T-helper 2 cell (primary cell): ENCODE measurements at regions not wholly inside any gene's neighbourhood (a gene's known extent, or its start where the extent isn't known, plus 50 kb on each side); places are given as distances from the start of the nearest gene placed in this dataset.
"Not testable (repeated sequence)": the region's sequence is repeated elsewhere in the genome, so short reads cannot be mapped to it uniquely, and the experiment has no call there.

Experiments
- DNase-seq, 5 experiments: peaks; one replicate each; pipeline versions ENCODE4 v3.0.0 to v3.0.0-alpha.2; 2012 to 2022

- no peak for DNase-seq
These were observed 323.4 kb downstream of the CDH19 start for GRCh38 chr18:66280470-66280869.

DNA sequence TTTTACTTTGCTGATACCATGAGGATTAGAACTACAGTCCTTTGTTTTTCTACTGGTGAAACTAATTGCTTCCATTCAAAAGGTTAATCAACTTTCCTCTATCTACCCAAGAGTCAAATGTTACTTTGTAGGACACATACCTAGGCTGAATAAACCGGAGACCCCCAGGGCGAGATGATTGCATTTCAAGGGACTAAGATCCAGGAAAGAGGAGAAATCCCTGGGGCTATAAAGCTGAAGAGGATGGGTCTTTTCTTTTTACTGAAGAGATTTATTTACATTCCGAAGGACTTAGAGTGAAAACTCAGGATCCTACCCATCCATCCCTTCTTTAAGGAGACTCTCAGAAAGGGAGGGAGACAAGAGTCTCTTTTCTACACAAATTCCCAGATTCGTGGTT is 331.9 kb downstream of the CDH19 start:
- DNase-seq = no peak

GRCh38 chr18:66264130-66264529 is 339.8 kb downstream of the CDH19 start:
- no peak for DNase-seq

GRCh38 chr18:66254121-66254520 is 349.8 kb downstream of the CDH19 start:
- no peak for DNase-seq

DNA sequence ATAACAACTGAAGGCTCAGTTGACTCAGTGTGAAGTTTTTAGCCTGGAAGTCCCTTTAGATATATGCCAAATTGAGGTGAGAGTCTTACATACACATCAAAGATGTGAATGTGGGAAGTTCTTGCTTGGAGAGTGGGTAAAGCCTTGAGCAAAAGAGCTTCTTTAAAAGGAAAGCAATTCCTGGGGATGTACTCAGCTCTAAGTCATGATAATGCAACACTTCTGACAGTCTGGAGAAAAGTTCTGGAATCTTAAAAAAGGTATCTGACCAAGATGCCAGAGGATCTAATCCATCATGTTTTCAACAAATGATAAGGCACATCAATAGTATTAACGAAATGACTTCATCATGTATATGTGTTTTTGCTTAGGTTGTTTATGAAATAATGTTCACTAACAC is 351.2 kb downstream of the CDH19 start:
- no peak for DNase-seq

DNA sequence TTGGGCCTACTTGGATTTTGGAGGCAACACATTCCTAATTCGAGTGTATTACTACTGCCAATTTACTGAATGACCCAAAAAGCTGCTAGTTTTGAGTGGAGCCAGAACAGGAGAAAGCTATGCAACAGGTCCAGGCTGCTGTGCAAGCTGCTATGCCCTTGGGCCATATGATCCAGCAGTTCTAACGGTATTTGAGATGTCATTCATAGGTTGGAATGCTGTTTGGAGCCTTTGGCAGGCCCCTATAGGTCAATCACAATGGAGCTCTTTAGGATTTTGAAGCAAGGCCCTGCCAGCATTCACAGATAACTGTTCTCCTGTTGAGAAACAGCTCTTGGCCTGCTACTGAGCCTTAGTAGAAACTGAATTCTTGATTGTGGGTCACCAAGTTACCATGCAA is 368.7 kb downstream of the CDH19 start:
- DNase-seq = no peak

DNA sequence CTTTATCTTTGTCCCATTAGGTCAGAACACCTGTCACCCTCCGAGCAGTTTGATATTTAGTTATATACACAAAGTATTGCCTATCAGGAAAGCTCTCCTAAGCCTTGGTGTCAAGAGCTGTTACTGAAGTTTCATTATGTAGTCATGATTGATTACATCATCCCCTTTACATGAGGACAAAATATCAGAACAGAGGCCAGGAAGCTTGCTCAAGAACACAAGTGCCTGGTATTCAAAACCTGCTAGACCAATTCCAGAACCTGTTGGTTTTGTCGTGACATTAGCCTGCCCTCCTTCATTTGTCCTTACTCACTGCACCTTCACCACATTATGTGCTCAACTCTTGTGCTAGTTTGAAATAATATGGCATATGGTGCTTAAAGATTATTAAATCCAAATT is 377.1 kb downstream of the CDH19 start:
- no peak for DNase-seq

DNA sequence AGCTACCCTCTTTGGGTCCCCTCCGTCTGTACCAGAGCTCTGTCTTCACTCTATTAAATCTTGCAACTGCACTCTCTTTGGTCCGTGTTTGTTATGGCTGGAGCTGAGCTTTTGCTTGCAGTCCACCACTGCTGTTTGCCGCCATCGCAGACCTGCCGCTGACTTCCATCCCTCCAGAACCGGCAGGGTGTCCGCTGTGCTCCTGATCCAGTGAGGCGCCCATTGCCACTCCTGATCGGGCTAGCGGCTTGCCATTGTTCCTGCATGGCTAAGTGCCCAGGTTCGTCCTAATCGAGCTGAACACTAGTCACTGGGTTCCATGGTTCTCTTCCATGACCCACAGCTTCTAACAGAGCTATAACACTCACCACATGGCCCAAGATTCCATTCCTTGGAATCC is 380.6 kb downstream of the CDH19 start:
- not testable (repeated sequence) for DNase-seq

GRCh38 chr18:66222174-66222573 is 381.7 kb downstream of the CDH19 start:
- DNase-seq = no peak

GRCh38 chr18:66219817-66220216 is 384.1 kb downstream of the CDH19 start:
- no peak for DNase-seq

- DNase-seq = no peak
These were observed 392.1 kb downstream of the CDH19 start for GRCh38 chr18:66211749-66212148.

DNA sequence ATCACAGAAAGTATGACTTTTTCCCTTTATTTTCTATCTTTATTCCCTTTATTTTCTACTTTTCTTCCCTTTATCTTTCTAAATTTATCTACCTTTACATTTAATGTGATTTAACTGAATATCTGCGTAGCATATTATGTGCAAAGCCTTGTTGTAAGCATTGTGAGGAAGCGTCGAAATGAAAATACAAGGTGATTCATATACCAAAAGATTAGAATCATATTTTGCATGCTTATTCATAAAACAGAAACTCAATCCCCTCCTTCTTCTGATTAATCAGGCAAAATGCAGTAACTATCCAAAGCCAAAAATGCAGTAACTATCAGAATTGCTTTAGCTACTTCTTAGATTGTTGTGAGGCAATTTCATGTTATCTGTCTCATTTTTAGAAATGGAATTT is 393.0 kb downstream of the CDH19 start:
- no peak for DNase-seq

GRCh38 chr18:66209656-66210055 is 394.2 kb downstream of the CDH19 start:
- no peak for DNase-seq

GRCh38 chr18:66196805-66197204 is 407.1 kb downstream of the CDH19 start:
- DNase-seq = no peak

GRCh38 chr18:66193938-66194337 is 410.0 kb downstream of the CDH19 start:
- no peak for DNase-seq

DNA sequence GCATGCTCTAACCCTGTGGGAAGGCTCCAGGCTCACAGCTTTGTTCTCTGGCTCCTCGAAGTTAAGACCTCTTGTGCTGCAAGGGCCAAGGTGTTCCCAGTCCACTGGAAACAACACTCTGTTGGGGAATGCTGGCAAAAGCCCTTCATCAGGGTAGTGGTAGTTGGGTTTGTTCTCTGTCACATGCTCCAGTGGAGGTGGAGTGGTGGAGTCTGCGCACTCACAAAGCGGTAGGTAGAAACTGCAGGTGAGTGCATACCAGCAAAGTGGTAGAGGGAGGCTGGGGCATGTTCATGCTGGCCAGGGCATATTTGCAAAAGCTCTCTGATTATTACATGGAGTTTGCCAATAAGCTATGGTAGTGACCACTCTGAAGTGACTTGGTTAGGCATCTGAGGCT is 410.5 kb downstream of the CDH19 start:
- DNase-seq = no peak

GRCh38 chr18:66168685-66169235 is 417.9 kb downstream of the CDH7 start:
- DNase-seq = no peak

- no peak for DNase-seq
These were observed 417.2 kb downstream of the CDH7 start for GRCh38 chr18:66167829-66168684.

DNA sequence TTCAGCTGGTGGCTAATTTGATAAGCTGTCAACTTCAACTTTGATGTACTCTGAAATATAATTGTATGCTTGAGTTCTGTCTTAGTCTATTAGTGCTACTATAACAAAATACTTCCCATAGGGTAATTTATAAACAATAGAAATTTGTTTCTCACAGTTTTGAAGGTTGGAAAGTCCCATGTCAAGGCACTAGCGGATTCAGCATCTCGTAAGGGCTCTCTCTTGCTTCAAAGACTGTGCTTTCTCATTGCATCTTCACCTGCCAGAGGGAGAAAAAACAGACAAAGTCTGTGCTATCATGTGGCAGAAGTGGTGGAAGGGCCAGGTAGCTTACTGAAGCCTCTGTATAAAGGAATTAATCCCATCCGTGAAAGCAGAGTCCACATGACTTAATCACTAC is 409.2 kb downstream of the CDH7 start:
- DNase-seq = no peak

DNA sequence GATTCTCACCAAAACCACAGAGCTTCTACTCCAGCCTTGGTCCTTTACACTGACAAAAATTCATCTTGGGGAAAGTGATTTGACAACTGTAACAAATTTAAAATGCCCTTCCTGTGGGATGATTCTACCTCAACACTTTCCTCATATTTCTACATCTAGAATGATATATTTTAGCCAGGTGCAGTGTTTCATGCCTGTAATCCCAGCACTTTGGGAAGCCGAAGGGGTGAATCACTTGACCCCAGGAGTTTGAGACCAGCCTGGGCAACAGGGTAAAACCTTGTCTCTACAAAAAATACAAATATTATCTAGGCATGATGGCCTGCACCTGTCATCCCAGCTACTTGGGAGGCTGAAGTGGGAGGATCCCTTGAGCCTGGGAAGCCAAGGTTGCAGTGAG is 408.6 kb downstream of the CDH7 start:
- no peak for DNase-seq

DNA sequence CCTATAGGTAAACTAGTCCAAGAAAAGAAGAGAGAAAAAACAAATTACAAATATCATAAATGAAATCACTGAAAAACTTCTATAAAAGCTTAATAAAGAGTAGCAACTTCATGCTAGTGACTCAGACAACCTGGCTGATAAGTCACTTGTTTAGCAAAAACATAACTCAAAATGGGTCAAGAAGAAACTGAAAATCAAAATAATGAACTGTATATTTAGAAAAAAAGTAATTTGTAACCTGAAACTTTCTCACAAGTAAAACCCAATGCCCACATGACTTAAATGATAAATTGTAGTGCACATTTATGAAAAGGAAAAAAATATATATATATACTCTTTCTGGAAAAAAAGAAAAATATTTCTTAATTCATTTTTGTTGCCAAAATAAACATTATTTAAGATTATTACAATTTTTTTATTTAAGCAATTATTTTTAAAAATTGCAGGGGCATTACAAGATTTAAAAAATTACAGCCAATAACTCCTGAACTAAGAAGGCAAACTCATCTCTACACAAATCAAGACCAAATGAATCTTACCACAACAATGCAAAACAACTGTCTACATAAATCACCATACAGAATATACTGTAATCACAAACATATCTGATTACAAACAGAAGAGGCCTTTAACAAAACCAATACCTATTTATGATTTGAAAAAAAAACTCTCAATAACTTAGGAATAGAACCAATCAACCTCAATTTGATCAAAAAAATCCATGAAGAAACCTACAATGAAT is 406.3 kb downstream of the CDH7 start:
- no peak for DNase-seq

GRCh38 chr18:66150650-66151049 is 399.8 kb downstream of the CDH7 start:
- no peak for DNase-seq

GRCh38 chr18:66143029-66143428 is 392.2 kb downstream of the CDH7 start:
- no peak for DNase-seq

DNA sequence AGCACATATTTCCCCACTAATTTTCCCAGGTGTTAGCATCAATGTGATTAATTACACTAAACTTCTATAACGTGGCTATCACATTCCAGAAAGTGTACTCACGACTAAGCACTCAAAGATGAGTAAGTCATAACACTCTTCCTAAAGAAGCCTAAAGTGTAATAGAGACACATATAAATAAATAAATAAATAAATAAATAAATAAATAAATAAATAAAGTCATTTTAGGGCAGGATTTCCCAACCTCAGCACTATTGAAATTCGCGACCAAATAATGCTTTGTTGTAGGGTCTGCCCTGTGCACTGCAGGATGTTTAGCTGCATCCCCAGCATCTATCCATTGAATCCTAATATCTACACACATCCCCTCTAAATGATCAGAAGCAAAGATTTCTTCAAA is 390.9 kb downstream of the CDH7 start:
- no peak for DNase-seq
